Right ventricle myocardium superior (tissue), 1 donor: ENCODE measurements at regions not wholly inside any gene's neighbourhood (a gene's known extent, or its start where the extent isn't known, plus 50 kb on each side); places are given as distances from the start of the nearest gene placed in this dataset.

Experiments
- ATAC-seq: fragments of 200-7000 bp; cut with Tn5 transposase; one replicate; pipeline ENCODE4 v1.9.1; 2020; ENCODE audit warnings: mild to moderate bottlenecking; ENCODE audit not compliant: poor library complexity
- DNase-seq: peaks from one replicate; pipeline ENCODE4 v3.0.0-alpha.2; 2020
- intact Hi-C: fragments of 100-400 bp; cut with DNase I; formaldehyde crosslinking; loops from one replicate; pipeline ENCODE4 v1.11.2; 2022
- donor health status: DM: no; HTN: yes; CAD: no; lungs with severe emphysema.

DNA sequence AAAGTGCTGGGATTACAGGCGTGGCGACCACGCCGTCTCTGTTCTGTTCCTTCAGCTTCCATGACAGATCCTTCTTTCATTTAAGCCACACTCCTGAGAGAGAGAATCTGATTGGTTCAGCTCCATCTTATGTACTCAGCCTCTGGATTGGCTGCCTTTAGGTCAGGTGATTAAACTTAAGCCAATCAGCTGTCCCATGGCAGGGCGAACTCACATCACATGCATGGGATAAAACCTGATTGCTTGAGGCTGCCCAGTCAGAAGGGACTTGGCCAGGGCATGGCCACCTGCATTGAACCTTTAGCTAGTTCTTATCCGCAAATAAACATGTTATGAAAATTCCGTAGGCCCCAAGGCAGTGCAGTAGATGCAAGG is 274.2 kb downstream of the SUDS3 start:
- intact Hi-C loops: no loop called here
- no peak for DNase-seq
- no peak for ATAC-seq

DNA sequence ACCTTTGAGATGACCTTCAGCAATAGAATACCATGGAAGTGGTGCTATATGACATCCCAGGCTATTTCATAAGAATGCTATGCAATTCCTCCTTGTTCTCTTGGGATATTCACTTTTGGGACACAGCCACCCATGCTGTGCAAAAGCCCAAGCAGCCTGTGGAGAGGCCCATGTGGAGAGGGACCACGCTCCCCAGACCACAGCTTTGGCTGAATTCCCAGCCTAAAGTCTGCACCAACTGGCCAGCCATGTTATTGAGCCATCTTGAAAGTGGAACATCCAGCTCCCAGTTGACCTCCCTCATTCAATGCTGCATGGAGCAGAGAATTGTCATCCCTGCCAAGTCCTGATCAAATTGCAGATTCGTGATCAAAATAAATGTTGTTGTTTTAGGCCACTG is 275.1 kb downstream of the SUDS3 start:
- intact Hi-C loops: no loop called here
- ATAC-seq (no peak), DNase-seq (no peak)

DNA sequence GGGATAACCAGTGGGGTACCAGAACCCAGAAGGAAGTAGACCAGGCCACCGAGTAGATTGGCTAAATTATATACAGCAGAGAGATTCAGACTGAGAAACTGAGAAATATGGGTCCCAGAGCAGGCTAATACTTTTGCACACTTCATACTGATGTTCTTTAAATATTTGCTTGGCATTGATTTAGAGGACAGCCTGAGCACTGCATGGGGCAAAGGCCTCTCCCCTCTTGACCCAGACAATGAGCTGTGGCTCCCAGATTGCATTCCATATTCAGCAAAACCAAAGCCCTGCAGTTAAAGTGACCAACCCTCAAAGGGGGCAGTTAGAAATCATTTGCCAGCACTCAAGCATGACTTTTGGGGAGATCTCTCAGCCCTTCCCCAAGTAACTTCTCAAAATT is 279.2 kb downstream of the SUDS3 start:
- no peak for ATAC-seq
- intact Hi-C loops: no loop called here
- DNase-seq: no peak

DNA sequence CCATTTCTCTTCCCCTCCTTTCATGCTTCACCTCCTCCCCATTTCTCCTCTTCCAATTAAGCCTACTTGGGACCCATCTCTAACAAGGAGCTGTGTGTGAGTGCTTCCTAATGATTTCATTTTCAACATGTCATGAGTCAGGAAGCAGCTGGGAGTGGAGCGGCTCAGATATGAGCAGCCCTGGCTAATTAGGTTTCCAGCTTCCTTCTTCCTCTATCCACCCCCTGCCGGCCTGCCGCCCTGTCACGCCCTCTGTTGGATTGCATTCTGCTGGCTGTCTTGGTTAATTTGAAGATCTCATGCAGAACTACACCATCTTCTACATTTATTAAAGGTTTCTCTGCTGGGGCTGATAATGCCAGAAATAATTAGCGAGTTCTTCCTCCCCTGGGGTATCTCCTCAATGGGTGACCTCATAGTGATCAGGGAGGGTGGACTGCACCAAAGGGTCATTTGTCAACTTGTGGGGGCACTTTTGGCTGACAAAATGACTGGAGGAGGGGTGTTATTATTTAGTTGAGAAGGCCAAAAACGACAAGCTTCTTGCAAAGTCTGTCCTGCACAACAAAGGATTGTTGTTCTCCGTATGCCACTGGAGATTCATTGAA is 300.9 kb upstream of the SRRM4 start:
- intact Hi-C loops: no loop called here
- ATAC-seq (peak; percentile 76), DNase-seq (peak; percentile 41)

DNA sequence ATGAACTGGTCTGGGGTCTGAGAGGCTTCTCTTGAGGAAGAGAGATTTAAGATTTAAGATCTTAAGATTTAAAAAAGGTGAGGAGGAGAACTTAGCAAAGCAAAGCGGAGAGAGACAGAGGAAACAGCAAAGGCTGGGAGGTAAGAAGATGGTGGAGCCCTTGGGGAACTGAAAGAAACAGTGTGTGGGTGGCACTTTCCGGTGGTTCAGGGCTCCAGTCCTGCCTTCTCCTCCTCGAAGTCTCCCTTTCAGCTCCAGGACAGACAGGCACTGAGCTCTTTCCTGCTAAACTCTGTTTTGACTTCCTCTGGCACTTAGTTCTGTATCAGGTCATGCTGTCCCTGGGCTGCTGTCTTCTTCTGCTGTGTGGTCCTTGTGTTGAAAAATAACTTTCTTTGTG is 298.7 kb upstream of the SRRM4 start:
- intact Hi-C loops: no loop called here
- ATAC-seq (no peak), DNase-seq (no peak)

DNA sequence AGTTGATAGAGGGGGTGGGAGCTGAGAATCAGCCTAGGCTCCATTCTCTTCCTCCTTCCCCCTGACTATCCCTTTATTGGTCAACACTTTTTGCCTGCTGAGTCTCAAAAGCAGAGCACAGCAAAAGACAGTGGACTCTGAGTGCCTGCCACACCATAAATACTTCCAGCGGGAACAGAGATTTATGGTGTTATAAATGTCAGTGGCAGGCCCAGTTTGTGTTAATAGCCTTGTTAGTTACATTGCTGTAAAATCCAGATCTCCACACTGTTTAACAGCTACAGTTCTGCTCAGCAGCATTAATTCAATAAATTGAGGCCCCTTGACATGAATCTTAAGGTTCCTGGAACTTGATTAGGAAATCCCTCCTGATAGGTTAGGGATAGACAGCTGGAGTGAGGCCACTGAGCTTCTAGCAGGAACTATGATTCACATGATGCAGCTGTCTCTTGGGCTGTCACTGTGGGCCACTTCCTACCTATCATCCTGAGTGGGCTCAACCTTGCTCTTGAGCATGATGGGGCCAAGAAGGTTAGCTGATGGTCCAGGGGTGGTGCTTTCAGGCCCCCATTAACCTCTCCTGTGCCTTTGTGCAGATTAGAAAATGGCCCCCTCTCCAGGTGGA is 295.2 kb upstream of the SRRM4 start:
- ATAC-seq: no peak
- DNase-seq: no peak
- intact Hi-C loops: no loop called here

DNA sequence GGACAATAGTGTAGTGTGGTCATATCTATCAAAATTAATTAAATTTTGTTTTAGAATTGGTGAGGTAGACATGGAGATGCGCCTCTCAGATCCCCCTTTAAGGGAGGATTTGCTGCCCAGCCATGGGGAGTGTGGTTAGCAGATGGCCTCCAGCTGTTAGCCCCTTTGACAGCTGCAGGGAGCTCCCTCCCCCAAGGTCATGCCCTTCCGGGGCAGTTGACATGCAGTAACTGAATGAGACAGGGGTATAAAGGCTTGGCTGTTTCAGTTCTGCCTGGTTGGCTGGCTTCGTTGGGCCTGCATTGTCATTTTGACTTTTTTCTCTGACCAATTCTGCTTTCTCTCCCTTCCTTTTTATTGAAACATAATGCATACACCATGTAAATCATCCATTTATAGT is 291.5 kb upstream of the SRRM4 start:
- intact Hi-C loops: no loop called here
- ATAC-seq (no peak), DNase-seq (no peak)

DNA sequence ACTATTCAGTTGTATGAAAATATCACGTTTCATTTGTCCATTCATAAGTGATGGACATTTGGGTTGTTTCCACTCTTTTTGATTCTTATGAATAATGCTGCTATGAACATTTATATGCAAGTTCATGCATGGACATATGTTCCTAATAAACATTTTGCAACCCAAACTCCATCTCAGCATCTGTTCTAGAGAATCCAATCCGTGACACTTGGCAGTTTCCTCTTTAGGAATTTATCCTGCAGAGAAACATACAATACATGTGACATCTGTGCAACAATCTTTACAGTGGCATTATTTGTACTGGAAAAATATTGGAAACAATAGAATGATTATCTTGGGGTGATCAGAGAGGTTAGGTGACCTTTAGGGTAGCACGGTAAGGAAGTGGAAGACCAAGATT is 290.8 kb upstream of the SRRM4 start:
- intact Hi-C loops: no loop called here
- ATAC-seq (no peak), DNase-seq (no peak)

DNA sequence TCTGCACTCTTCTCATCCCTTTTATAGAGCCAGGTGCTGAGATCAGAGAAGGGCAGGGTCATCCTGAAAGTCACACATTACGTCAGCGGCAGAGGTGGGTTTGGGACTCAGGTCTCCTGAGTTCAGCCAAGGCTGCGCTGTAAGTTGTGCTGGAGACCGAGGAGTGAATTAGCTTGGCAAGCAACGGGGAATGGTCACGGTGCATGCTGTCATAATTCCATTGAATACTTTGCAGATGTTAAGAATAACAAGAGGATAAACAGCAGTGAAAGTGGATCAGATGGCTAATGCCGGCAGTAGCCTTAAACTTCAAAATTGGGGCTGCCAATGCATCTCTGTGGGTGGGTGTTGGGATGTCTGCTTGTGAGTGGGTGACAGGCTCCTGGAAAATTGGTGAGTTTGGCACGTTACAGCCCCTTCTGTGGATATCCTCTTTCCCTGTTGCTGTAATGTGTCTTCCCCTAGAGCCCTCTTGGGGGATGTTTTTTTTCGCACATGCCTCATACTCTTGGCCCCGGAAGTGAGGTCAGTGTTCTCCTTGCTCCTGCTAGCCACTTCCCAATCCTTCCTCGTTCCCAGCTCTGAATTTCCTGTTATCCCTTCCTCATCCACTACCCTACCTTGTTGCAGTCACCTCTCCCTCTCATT is 287.1 kb upstream of the SRRM4 start:
- intact Hi-C loops: no loop called here
- peak; percentile 53 for ATAC-seq
- DNase-seq: peak; percentile 39

DNA sequence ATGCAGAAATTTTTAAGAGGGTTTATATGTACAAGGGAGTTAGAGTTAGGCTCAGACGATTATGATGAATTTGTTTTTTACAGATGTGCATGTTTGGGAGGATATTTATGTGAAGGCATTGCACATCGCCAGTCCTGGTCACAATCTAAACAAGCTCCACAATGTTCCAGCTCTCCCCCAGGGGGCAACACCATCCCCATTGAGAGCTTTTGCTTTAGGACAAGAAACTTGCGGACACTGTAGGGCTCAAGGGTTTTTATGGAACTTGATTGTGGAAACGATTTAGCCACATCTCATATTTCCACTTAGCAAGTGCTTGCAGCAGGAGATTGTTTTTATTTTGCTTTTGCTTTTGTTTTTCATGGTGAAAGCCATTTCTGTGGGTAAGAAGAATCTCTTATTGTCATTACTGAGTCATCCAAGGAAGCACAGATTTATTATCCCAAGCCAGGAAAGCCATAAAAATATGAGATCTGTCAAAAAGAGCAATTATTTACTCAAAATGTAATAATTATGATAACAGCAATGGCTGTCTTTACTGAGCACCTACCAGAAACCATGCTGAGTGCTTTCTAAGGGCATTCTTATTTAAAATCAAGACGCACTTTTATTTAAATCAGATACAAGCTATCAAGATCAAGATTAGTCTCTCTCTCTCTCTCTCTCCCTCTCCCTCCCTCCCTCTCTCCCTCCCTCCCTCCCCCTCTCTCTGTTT is 276.7 kb upstream of the SRRM4 start:
- intact Hi-C loops: no loop called here
- ATAC-seq (no peak), DNase-seq (no peak)

DNA sequence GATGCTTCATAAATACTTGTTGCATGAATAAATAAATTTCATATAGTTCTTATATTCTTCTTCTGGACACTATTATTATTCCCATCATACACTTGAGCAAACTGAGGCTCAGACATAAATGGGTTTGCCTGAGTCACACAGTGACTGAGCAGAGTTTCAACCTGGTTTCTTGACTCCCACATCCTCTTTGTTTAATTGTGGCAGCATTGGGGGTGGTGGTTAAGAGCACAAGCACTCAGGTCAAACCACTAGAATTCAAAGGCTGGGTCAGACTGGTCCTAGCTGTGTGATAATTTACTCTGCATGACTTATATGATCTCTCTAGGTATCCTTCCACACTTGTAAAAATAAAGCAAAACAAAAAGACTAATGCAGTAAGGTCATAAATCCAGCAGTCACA is 274.9 kb upstream of the SRRM4 start:
- ATAC-seq (no peak), DNase-seq (no peak)
- intact Hi-C loops: no loop called here

DNA sequence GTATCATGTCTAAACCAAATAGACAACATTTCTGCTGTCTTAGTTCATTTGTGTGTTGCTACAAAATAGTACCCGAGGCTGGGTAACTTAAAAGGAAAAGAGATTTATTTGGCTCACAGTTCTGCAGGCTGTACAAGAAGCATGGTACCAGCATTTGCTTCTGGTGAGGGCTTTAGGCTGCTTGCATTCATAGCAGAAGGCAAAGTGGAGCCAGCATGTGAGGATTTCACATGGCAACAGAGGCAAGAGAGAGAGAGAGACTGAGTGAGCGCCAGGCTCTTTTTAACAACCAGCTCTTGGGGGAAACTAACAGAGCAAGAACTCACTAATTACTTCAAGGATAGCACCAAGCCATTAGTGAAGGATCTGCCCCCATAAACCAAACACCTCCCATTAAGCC is 271.4 kb upstream of the SRRM4 start:
- ATAC-seq (no peak), DNase-seq (no peak)
- intact Hi-C loops: no loop called here

DNA sequence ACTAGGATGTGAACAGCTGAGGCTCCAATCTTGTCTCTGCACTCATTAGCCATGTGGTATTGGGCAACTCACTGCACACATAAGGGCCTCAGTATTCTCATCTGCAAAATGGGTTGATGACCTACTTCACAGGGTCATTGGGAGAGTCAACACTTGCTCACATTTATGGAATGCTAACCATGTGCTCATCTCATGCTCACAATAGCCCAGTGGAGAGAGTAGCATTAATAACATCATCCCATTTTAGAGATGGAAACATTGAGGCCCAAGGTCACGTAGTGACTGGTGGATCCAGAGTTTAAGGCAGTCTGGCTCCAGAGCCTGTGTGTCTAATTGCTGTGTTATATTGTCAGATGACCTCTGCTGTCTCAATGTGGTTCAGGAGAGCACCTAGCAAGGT is 270.2 kb upstream of the SRRM4 start:
- DNase-seq (no peak), ATAC-seq (no peak)
- intact Hi-C loops: no loop called here

DNA sequence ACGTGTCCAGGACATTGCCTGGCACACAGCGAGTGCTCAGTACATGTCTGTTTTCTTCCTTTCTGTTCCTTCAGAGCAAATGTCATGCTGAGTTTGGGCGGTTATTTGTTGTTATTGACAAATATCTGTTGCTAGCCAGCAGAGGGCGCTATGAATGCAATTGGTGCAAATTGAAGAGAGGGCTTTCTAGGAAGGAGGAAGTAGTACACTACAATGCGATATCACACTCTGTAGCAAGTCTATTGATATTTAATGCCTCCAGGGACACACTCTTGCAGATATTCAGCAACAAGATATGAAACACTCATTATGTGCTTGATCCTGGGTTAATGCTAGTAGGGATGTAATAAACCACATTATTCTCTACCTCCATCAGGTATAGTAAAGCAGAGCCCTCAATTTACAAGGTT is 267.3 kb upstream of the SRRM4 start:
- DNase-seq (no peak), ATAC-seq (no peak)
- intact Hi-C loops: no loop called here

DNA sequence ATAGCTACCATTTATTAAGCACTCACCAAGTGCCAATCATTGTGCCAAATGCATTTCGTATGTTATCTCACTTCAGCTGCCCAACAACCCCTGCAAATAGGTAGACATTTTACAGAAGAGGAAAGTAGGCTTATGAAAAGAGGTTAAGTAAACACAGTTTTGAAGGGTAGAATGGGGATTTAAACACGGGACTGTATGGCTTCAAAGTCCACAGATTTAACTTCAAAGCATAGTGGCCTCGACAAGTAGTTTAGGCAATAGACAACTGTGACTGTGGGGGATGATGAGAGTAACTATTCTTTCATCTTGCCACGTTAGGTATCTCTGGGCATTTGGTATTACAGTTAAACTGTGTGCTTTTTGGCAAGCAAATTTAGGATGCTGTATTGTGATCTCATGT is 266.8 kb upstream of the SRRM4 start:
- no peak for DNase-seq
- intact Hi-C loops: no loop called here
- ATAC-seq: no peak

DNA sequence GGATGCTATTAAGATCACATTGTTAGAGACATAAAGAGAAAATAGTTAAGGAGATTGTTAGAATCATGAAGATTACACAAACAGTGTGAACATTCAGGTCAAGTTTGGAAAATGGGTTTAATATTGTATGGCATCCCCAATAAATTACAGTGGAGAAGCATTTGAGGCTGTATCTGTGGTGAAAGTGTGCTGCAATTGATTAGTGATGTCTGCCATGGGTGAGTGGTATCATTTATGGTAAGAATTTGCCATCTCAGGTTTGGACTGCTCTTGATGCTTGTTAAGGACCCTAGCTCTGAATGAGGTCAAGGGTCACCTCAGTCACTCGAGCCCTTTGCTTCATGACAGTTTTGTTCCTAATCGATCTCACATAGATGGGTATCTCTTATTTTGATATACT is 265.7 kb upstream of the SRRM4 start:
- ATAC-seq: no peak
- intact Hi-C loops: no loop called here

DNA sequence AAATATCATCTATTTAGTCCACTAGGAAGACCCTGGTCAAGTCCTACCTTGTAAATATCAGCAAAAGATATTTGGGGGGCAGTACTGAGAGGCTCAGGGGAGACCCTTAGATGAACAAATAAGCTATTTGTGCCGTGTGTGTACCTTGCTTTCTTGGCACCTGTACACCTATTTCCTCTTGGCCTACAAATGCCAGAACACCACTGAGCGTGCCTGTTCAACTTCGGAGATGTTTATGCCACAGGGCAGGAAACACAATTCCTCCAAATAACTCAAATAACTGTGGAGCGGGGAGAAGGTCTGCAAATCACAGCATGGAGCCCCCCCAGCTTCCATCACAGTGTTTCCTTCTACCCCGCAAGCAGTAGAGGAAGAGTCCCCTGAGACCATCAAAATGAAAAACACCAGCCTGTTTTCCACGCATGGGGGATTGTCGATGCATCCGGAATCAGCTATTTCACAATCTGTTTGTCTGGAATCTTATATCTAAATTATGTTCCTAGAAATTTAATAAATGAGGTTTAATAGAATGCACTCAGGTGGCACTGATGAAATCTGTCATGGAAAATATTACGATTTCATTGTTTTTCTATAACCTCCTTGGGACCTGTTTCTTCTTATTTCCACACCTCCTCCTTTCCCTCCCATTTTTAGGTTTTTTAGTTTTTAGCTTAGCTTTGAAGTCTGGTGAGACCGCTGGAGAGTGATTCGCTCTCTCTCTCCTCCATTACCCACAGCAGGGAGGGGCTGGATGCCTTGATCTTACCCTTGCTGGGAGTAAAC is 254.0 kb upstream of the SRRM4 start:
- DNase-seq: no peak
- ATAC-seq: no peak
- intact Hi-C loops: no loop called here

More for the DNA sequence above, 265.7 kb upstream of the SRRM4 start:
- no peak for DNase-seq

DNA sequence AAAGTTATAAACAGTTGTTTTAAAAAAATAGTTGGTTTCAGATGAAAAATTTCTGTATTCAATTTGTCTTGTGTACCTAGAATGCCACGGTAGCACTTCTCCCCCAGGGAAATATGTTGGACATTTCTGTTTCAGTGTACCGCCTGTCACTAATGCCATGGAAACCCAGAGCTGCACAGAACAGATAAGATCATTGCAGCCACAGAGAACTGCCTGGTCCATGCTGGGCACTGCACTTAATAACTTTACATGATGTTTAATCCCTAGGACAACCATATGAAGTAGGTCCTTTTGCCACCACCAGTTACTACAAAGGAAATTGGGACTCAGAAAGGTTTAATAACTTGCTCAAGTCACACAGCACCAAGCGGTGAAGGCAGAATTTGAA is 253.4 kb upstream of the SRRM4 start:
- ATAC-seq (no peak), DNase-seq (no peak)
- intact Hi-C loops: no loop called here

DNA sequence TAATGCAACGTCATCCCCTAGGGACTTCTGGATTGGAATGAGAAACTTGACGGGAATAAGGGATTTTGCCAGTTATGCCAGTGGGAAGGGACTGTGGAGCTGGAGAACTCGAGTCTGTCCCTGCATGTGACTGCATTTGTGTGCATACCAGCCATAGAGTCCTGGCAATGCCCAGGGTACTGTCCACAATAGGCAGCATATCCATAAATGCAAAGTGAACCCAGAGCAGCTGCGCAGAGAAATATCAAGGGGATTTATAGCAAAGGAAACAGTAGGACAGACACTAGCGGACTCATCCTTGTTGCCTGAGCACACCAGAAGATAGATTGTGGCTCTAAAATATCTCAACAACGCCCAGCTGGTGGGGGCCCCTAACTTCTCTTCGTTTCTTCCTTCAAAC is 247.1 kb upstream of the SRRM4 start:
- DNase-seq (no peak), ATAC-seq (no peak)
- intact Hi-C loops: no loop called here
